HEK293T (cell line): ENCODE measurements at regions not wholly inside any gene's neighbourhood (a gene's known extent, or its start where the extent isn't known, plus 50 kb on each side); places are given as distances from the start of the nearest gene placed in this dataset.

Experiments used
- ARNT ChIP-seq: fragments of 450-650 bp; IDR thresholded peaks from 2 replicates; pipeline ENCODE4 v1.6.1; 2017; ENCODE audit warnings: mild to moderate bottlenecking
- BHLHE40 ChIP-seq: fragments of 450-650 bp; IDR thresholded peaks from 2 replicates; pipeline ENCODE4 v1.6.1; 2016; ENCODE audit warnings: mild to moderate bottlenecking, moderate library complexity, borderline replicate concordance
- ELF4 ChIP-seq: fragments of 450-650 bp; IDR thresholded peaks from 2 replicates; pipeline ENCODE4 v1.6.1; 2017; ENCODE audit warnings: antibody characterized with exemption
- FOXA1 ChIP-seq: fragments of 450-650 bp; IDR thresholded peaks from 2 replicates; pipeline ENCODE4 v1.6.1; 2016; ENCODE audit warnings: mild to moderate bottlenecking
- SP1 ChIP-seq: fragments of 450-650 bp; IDR thresholded peaks from 2 replicates; pipeline ENCODE4 v1.6.1; 2017
- SUZ12 ChIP-seq: fragments of 450-650 bp; IDR thresholded peaks from 2 replicates; pipeline ENCODE4 v1.6.1; 2016; ENCODE audit warnings: mild to moderate bottlenecking
- ZNF384 ChIP-seq: fragments of 450-650 bp; IDR thresholded peaks from 2 replicates; pipeline ENCODE4 v1.6.1; 2016

DNA sequence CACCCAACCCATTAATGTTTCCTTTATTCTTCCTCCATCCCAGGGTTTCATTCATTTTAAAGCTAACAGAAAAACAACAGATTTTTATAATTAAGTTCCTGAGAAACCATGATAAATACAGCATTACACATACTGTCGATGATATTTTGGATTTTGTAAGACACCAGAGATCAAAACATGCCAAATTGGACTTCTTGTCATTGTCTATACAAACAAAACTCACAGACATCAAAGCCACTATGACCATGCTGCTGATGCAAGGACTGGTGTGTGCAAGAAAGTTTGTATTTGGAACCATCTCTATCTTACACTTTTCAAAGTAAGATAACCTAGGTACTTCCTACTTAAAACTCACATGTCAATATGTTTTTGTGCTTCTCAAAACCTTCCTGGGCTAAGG lies 294.0 kb upstream of the UGT8 start:
- TF ChIP-seq SUZ12, result no peak
- no peak for TF ChIP-seq ZNF384
- TF ChIP-seq ARNT, result no peak
- TF ChIP-seq FOXA1, result no peak
- TF ChIP-seq SP1, result no peak
- TF ChIP-seq BHLHE40, result no peak
- TF ChIP-seq ELF4, result no peak
